Kasumi-1 (cell line): ENCODE measurements at regions not wholly inside any gene's neighbourhood (a gene's known extent, or its start where the extent isn't known, plus 50 kb on each side); places are given as distances from the start of the nearest gene placed in this dataset.
"Not testable (repeated sequence)": the region's sequence is repeated elsewhere in the genome, so short reads cannot be mapped to it uniquely, and the experiment has no call there.

ENCODE experiments used
- DNase-seq, 2 experiments: peaks; one replicate each; lab custom pipeline; 2025; lab: John Stamatoyannopoulos, UW

GRCh38 chrX:124426288-124427169, 80.2 kb downstream of the SH2D1A start:
- DNase-seq: no peak

GRCh38 chrX:124433186-124433585, 86.8 kb downstream of the SH2D1A start:
- DNase-seq: no peak

- no peak for DNase-seq
Observed at GRCh38 chrX:124435616-124436015, 89.3 kb downstream of the SH2D1A start.

- no peak for DNase-seq
Observed at GRCh38 chrX:124440695-124441094, 94.3 kb downstream of the SH2D1A start.

- DNase-seq: no peak
Observed at GRCh38 chrX:124441971-124442590, 95.7 kb downstream of the SH2D1A start.

GRCh38 chrX:124455966-124456365, 109.6 kb downstream of the SH2D1A start:
- no peak for DNase-seq

GRCh38 chrX:124459851-124460250, 113.5 kb downstream of the SH2D1A start:
- not testable (repeated sequence) for DNase-seq

- DNase-seq: no peak
Observed at GRCh38 chrX:124462931-124463330, 116.6 kb downstream of the SH2D1A start.

GRCh38 chrX:124467202-124467601, 120.8 kb downstream of the SH2D1A start:
- DNase-seq: no peak

- no peak for DNase-seq
Observed at GRCh38 chrX:124475358-124475757, 129.0 kb downstream of the SH2D1A start.

GRCh38 chrX:124476562-124476961, 130.2 kb downstream of the SH2D1A start:
- no peak for DNase-seq

- no peak for DNase-seq
Observed at GRCh38 chrX:124478046-124478445, 131.7 kb downstream of the SH2D1A start.

GRCh38 chrX:124488412-124489161, 142.2 kb downstream of the SH2D1A start:
- DNase-seq: no peak

- DNase-seq: no peak
Observed at GRCh38 chrX:124493984-124494383, 147.6 kb downstream of the SH2D1A start.

- DNase-seq: no peak
Observed at GRCh38 chrX:124497386-124497785, 151.0 kb downstream of the SH2D1A start.

- no peak for DNase-seq
Observed at GRCh38 chrX:124501586-124501985, 155.2 kb downstream of the SH2D1A start.

- DNase-seq: no peak
Observed at GRCh38 chrX:124502166-124502565, 155.8 kb downstream of the SH2D1A start.

- DNase-seq: no peak
Observed at GRCh38 chrX:124502599-124502998, 156.2 kb downstream of the SH2D1A start.

- no peak for DNase-seq
Observed at GRCh38 chrX:124504111-124504983, 158.0 kb downstream of the SH2D1A start.

GRCh38 chrX:124506066-124506465, 159.7 kb downstream of the SH2D1A start:
- no peak for DNase-seq

- DNase-seq: no peak
Observed at GRCh38 chrX:124507246-124507645, 160.9 kb downstream of the SH2D1A start.

GRCh38 chrX:124518885-124519284, 172.5 kb downstream of the SH2D1A start:
- DNase-seq: no peak
